HG03457 (cell line): ENCODE measurements at regions not wholly inside any gene's neighbourhood (a gene's known extent, or its start where the extent isn't known, plus 50 kb on each side); places are given as distances from the start of the nearest gene placed in this dataset.
"Not testable (repeated sequence)": the region's sequence is repeated elsewhere in the genome, so short reads cannot be mapped to it uniquely, and the experiment has no call there.

Experiments
- ATAC-seq: cut with Tn5 transposase; IDR thresholded peaks from one replicate; pipeline ENCODE4 v1.9.1; 2021; ENCODE audit warnings: moderate number of reproducible peaks; ENCODE audit not compliant: unreplicated experiment

DNA sequence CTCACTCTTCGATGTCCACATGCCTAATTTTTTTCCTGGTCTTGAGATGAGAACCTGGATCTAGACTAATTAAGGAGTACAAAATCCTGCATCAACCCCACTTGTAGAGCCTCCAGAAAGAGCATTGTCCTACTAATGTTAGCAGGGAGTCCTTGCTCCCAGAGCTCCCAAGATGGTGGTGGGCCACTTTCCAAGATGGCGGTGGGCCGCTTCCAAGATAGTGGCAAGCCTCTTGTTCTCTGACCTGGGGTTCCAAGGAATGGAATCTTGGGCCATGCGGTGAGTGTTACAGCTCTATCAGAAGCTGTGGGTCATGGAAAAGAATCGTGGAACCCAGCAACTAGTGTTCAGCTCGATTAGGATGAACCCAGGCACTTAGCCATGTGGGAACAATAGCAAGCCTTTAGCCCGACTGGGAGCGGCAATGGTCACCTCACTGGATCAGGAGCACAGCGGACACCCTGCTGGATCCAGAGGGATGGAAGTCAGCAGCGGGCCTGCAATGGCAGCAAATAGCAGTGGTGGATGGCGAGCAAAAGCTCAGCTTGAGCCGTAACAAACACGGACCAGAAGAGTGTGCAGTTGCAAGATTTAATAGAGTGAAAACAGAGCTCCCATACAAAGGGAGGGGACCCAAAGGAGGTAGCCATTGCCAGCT lies 1997.5 kb upstream of the RAG2 start:
- not testable (repeated sequence) for ATAC-seq

DNA sequence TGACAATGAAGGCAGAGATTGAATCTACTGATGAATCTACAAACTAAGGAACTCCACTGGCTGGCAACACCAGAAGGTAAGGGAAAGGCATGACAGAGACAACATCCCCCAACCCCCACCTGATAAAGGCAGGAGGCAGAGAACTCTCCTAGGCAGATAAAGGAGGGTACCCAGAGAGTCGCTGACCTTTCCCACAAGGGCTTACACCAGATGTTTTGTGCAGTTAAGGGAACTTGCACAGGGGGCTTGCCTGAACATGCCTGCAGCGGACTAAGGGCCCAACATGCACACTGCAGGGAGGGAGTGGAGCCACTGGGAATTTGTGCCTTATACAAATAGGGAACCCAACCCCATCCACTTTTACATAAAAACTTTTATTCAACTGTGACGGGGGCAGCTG lies 1996.9 kb upstream of the RAG2 start:
- no peak for ATAC-seq

DNA sequence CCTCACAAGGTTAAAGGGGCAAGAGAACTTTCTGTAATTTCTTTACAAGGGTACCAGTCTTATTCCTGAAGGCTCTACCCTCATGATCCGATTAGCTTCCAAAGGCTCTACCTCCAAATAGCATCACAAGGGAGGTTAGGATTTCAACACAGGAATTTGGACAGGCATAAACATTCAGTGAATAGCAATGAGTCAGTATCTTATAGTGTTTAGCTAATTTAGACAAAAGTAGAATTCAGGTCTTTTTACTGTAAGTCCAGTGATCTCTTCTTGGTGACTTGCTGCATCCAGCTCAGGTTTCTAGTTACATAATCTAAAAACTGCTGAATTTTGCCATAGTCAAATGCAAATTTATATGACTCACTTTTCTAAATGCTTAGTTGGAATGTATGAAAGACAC lies 1995.6 kb upstream of the RAG2 start:
- no peak for ATAC-seq

GRCh38 chr11:38582756-38583155 lies 1984.7 kb upstream of the RAG2 start:
- no peak for ATAC-seq

DNA sequence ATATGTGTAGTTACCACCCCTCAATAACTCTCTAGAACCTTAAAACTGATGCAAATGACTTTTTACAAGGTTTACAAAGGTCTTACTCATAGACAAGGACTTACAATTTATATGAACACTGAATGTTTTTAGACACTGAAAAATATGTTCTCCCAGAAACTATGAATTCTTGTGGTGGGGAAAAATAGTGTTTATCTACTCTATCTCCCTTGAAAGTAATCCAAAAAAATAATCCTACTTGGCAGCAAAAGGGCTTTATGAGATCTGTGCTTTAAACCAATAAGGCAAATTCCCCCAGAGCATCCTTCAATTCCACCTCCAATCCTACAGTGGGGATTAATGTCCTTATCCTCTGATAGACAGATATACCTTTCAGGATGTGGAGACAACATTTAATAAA lies 1984.1 kb upstream of the RAG2 start:
- no peak for ATAC-seq

- ATAC-seq, result no peak
These were observed 1979.7 kb upstream of the RAG2 start for GRCh38 chr11:38577769-38578168.

DNA sequence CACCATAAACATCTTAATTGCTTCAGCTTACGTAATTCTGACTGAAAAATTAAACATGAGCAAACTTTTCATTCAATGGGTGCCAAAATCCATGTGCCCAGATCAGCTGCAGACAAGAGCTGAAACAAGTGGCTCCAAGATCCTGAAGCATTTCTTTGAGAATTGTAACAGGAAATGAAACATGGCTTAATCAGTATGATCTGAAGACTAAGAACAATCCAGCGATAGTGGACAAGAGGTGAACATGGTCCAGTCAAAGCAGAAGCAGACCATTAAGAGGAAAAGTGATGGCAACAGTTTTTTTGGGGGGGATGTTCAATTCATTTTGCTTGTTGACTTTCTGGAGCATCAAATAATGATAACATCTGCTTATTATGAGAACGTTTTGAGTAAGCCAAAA lies 1964.5 kb upstream of the RAG2 start:
- ATAC-seq, result no peak

DNA sequence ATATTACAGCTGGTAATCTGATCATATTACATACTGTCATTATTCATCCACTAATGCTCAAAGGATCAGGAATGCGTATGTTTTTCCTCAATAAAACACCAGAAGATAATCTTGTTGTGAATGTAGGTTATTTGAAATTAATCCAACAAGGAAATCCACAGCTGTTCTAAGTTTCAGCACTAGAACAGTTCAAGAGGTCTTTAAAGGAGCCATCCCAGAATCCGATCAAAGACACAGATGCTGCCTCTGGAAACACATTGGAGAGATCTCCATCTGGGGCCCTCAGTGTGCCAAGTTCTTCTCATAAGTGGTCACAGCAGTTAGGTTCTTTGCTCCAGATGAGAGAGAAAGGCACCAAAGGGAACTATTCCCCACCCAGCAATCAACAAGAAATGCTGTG lies 1955.1 kb upstream of the RAG2 start:
- no peak for ATAC-seq

DNA sequence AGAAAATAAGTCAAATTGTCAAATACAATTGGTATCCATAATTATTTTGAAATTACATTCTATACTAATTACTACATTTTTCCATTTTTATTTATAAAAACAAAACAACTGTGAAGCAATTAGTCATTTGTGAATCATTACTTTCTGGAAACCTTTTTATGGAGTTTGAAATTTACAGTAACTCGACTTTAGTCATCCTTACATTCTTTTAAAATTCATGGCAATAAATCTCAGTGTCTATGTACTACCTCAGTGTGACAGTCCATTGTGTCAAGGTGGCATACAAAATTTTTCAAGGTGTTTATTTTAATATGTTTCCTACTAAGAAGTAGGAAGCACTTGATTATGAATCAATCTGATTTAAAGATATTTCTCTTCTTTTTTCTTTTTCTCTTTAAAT lies 1949.4 kb upstream of the RAG2 start:
- no peak for ATAC-seq

DNA sequence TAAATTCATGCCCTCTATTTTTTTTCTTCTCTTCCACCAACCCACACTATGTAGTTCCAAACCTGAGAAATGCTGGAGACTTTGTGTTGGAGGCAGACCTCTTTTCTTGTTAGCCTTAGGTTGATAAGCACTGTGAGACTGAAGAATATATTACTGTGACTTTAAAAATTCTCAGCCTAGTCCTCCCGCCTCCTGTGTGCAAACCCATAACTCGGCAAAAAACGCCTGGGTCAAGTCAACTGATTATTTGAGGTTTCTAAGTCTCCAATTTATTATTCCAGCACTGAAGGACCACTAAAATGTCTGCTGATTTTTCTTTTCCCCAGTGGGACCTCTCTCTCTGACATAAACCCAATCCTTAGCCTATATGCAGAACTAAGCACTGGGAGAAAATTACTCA lies 1946.0 kb upstream of the RAG2 start:
- ATAC-seq, result no peak

DNA sequence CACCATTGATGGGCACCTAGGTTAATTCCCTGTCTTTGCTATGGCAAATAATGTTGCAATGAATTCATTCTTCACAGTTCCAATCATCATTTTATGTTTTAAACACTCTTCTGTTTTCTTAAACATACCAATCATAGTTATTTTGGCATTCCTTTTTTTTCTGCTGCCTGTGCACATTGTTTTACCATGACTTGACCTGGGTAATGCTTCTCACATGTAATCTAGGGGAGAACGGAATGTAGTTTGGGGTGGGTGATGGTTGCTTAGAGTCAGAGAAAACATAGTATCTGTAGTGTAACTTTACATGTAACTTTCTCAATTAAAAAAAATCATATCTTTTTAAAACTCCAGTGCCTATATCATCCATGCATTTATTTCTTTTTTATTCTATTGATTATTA lies 1945.3 kb upstream of the RAG2 start:
- no peak for ATAC-seq

DNA sequence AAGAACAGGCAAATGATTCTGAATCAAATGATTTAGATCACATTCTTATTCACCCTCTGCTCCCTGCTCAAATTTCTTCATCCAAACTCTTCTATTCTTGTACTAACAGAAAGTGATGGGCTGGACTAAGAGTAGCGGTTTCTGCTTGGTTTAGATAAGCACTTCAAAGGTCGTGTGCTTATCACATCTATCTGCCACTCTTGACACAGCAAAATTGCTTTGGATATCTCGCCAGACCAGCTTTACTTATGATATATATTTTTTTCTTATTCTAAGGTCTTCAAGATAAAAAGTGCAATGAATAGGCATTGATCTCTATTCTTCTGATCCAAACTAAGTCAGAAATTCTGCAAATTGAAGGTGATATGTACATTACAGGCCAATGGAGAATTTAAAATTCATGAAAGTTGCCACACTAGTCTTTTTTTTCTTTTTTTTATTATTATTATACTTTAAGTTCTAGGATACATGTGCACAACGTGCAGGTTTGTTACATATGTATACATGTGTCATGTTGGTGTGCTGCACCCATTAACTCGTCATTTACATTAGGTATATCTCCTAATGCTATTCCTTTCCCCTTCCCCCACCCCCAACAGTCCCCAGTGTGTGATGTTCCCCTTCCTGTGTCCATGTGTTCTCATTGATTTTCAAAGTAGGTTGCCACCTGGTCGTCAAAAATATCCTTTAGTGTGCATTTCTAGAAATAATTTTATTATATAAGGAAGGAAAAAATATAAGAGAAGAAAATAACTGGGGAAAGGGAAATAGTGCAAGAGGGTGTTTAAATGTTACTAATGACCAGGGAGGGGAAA lies 1941.0 kb upstream of the RAG2 start:
- ATAC-seq, result no peak

GRCh38 chr11:38530226-38530625 lies 1932.2 kb upstream of the RAG2 start:
- no peak for ATAC-seq

DNA sequence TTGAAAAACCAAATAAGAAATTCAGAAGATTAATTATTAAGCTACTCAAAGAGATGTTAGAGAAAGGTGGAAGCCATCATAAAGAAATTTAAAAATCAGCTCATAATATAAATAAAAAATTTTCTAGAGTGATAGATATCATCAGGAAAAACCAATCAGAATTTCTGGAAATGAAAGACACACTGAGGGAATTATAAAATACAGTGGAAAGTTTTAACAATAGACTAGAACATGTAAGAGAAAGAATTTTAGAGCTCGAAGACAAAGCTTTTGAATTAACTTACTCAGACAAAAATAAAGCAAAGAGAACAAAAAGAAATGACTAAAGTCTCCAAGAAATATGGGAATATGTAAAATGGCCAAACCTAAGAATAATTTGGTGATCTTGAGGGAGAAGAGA lies 1926.9 kb upstream of the RAG2 start:
- no peak for ATAC-seq

DNA sequence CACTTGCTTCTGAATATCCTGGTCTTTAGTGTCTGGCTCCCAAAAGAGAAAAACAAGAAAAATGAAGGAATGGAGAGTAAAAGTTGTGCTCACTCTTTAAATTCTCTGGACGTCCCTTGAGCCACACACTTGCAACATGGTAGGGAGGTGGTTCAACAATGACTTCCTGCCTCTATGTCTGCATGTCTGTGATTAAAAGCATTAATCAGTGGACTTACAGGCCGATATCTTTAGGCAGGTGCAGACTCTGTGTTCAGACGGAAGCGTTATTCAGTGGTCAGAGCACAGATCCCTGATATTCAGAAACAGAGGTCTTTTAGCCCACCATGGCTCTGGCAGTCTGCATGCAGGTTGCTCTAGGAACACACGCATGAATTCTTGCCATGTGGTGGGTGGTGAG lies 1920.0 kb upstream of the RAG2 start:
- no peak for ATAC-seq

DNA sequence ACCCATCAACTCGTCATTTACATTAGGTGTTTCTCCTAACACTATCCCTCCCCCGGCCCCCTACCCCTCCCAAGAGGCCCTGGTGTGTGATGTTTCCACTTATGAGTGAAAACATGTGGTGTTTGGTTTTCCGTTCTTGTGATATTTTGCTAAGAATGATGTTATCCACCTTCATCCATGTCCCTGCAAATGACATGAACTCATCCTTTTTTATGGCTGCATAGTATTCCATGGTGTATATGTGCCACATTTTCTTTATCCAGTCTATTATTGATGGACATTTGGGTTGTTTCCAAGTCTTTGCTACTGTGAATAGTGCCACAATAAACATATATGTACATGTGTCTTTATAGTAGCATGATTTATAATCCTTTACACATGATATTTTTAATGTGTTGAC lies 1914.8 kb upstream of the RAG2 start:
- not testable (repeated sequence) for ATAC-seq

GRCh38 chr11:38510041-38510440 lies 1912.0 kb upstream of the RAG2 start:
- no peak for ATAC-seq

GRCh38 chr11:38503876-38504275 lies 1905.8 kb upstream of the RAG2 start:
- ATAC-seq, result no peak

DNA sequence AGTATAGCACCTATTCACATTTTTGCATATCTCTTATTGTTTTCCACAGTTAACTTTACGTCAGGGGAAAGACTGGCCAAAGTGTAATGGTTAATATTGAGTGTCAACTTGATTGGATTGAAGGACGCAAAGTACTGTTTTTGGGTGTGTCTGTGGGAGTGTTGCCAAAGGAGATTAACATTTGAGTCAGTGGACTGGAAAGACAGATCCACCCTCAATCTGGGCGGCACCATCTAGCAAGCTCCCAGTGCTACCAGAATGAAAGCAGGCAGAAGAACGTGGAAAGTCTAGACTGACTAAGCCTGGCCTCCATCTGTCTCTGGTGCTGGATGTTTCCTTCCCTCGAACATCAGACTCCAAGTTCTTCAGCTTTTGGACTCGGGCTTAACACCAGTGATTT lies 1900.7 kb upstream of the RAG2 start:
- ATAC-seq, result no peak

DNA sequence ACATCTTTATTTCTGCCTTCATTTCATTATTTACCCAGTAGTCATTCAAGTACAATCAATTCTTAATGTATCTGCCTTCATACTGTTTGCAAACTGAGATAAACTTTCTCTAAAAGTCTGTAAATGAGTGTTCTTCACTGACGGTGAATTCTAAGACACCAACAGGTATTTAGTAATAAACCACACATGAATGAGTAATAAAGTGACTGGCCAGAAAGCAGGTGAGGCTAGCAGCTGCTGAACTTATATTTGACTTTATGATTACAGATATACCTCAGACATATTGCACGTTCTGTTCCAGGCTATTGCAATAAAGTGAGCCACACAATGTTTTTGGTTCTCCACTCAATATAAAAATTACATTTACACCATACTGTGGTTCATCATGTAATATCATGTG lies 1894.0 kb upstream of the RAG2 start:
- ATAC-seq, result no peak

DNA sequence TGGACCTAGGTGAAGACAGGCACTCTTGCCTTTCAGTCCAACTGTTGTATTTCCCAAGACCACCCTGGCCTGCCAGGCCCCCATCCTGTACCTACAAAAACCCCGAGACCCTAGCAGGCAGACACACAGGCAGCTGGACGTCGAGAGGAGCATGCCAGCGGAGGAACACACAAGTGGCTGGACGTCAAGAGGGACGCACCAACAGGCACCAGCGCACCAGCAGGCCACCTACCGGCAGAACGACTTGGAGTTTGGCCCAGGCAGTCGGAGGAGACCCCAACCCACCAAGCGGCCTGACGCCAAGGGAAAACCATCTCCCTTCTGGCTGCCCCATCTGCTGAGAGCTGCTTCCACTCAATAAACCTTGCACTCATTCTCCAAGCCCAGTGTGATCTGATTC lies 1883.4 kb upstream of the RAG2 start:
- no peak for ATAC-seq

GRCh38 chr11:38476808-38477575 lies 1879.0 kb upstream of the RAG2 start:
- ATAC-seq, result no peak
